ENCODE measurements at regions not wholly inside any gene's neighbourhood (a gene's known extent, or its start where the extent isn't known, plus 50 kb on each side); places are given as distances from the start of the nearest gene placed in this dataset.

- no peak for TF ChIP-seq CTCF (conservative IDR thresholded peaks at IDR 0.05; ENCODE audit: low read depth, low read length)
- no peak for TF ChIP-seq EZH2phosphoT487 (IDR thresholded peaks at IDR 0.05; ENCODE audit: borderline replicate concordance, low read length)
Observed at GRCh38 chr18:65221736-65222135, 529.1 kb upstream of the CDH7 start.

Data from PC-3 (cell line).